ENCODE measurements at regions not wholly inside any gene's neighbourhood (a gene's known extent, or its start where the extent isn't known, plus 50 kb on each side); places are given as distances from the start of the nearest gene placed in this dataset.

DNA sequence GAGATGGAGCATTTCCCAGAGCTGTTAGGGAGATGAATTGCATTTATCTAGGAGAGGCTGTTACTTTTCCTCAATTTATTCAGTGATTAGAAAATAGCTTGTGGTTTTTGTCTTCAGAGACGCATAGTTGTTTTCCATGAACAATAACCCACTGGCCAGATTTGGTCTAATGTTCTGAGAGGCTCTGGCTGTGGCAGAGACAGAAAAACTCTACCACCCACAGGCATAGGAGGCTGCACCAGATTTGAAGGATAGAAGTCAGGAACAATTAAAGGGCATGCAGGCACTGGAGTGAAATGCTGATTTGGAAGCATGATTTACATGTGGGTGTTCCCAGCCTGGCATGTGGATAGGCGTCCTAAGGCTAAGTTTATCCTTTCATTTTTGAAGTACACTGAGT, 143.5 kb downstream of the NFKBIZ start:
- TF ChIP-seq, protein P1, sequence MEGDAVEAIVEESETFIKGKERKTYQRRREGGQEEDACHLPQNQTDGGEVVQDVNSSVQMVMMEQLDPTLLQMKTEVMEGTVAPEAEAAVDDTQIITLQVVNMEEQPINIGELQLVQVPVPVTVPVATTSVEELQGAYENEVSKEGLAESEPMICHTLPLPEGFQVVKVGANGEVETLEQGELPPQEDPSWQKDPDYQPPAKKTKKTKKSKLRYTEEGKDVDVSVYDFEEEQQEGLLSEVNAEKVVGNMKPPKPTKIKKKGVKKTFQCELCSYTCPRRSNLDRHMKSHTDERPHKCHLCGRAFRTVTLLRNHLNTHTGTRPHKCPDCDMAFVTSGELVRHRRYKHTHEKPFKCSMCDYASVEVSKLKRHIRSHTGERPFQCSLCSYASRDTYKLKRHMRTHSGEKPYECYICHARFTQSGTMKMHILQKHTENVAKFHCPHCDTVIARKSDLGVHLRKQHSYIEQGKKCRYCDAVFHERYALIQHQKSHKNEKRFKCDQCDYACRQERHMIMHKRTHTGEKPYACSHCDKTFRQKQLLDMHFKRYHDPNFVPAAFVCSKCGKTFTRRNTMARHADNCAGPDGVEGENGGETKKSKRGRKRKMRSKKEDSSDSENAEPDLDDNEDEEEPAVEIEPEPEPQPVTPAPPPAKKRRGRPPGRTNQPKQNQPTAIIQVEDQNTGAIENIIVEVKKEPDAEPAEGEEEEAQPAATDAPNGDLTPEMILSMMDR (IDR thresholded peaks at IDR 0.05; ENCODE audit: borderline replicate concordance, extremely low read depth, low read length, poor library complexity, severe bottlenecking), result no peak
- no peak for TF ChIP-seq EZH2 (IDR thresholded peaks at IDR 0.05; ENCODE audit: borderline replicate concordance, low read depth, low read length, severe bottlenecking)

All from DND-41 (cell line).